GM23338 (cell line): ENCODE measurements at regions not wholly inside any gene's neighbourhood (a gene's known extent, or its start where the extent isn't known, plus 50 kb on each side); places are given as distances from the start of the nearest gene placed in this dataset.

Experiments used
- ATAC-seq: fragments of 200-7000 bp; cut with Tn5 transposase; 3 replicates; pipeline ENCODE4 v1.9.1; 2020
- DNase-seq: peaks from one replicate; pipeline ENCODE4 v3.0.0-alpha.2; 2015; ENCODE audit warnings: low spot score
- H2AFZ ChIP-seq: fragments of 200-600 bp; sonication (generic); 2 replicates; pipeline ENCODE4 v1.8.0; 2016; ENCODE audit warnings: antibody characterized with exemption, mild to moderate bottlenecking, moderate library complexity
- H3F3A ChIP-seq: fragments of 200-600 bp; sonication (generic); replicated peaks from 2 replicates; pipeline ENCODE4 v1.8.0; 2017; ENCODE audit warnings: antibody characterized with exemption, mixed run types, low read depth
- H3K27ac ChIP-seq: fragments of 200-600 bp; sonication (generic); 2 replicates; pipeline ENCODE4 v1.6.1; 2016; ENCODE audit warnings: low read depth
- H3K27me3 ChIP-seq: fragments of 200-600 bp; sonication (generic); 2 replicates; pipeline ENCODE4 v1.8.0; 2016; ENCODE audit warnings: mild to moderate bottlenecking, mixed run types, moderate library complexity; ENCODE audit not compliant: insufficient read depth
- H3K36me3 ChIP-seq: fragments of 200-600 bp; sonication (generic); 2 replicates; pipeline ENCODE4 v1.8.0; 2016; ENCODE audit warnings: mild to moderate bottlenecking; ENCODE audit not compliant: insufficient read depth
- H3K4me1 ChIP-seq: fragments of 200-600 bp; sonication (generic); 2 replicates; pipeline ENCODE4 v1.8.0; 2016; ENCODE audit warnings: mild to moderate bottlenecking, moderate library complexity; ENCODE audit not compliant: insufficient read depth
- H3K4me2 ChIP-seq: fragments of 200-600 bp; sonication (generic); 2 replicates; pipeline ENCODE4 v1.7.1; 2017; ENCODE audit warnings: mixed run types
- H3K4me3 ChIP-seq: fragments of 200-600 bp; sonication (generic); 2 replicates; pipeline ENCODE4 v1.6.1; 2016; ENCODE audit warnings: mixed run types
- H3K79me2 ChIP-seq: fragments of 200-600 bp; sonication (generic); replicated peaks from 2 replicates; pipeline ENCODE4 v1.8.0; 2017; ENCODE audit warnings: mild to moderate bottlenecking; ENCODE audit not compliant: insufficient read depth
- H3K9me2 ChIP-seq: fragments of 200-600 bp; sonication (generic); 2 replicates; pipeline ENCODE4 v1.8.0; 2017; ENCODE audit not compliant: insufficient read depth
- H4K20me1 ChIP-seq: fragments of 200-600 bp; sonication (generic); replicated peaks from 2 replicates; pipeline ENCODE4 v1.8.0; 2017; ENCODE audit warnings: mild to moderate bottlenecking; ENCODE audit not compliant: insufficient read depth
- H3K27ac Mint-ChIP-seq: 2 replicates; pipeline ENCODE4 v1.8.0; 2020; ENCODE audit warnings: inconsistent platforms, mild to moderate bottlenecking, moderate library complexity, mixed read lengths
- H3K27me3 Mint-ChIP-seq: 3 replicates; pipeline ENCODE4 v1.8.0; 2022; ENCODE audit warnings: low read depth, mild to moderate bottlenecking, moderate library complexity, mixed read lengths, inconsistent platforms; ENCODE audit not compliant: insufficient read depth, poor library complexity
- H3K36me3 Mint-ChIP-seq: 3 replicates; pipeline ENCODE4 v1.8.0; 2021; ENCODE audit warnings: low read depth, mild to moderate bottlenecking, inconsistent platforms, moderate library complexity, mixed read lengths
- H3K4me1 Mint-ChIP-seq: 3 replicates; pipeline ENCODE4 v1.8.0; 2020; ENCODE audit warnings: mild to moderate bottlenecking, inconsistent platforms, mixed read lengths
- H3K4me3 Mint-ChIP-seq: 3 replicates; pipeline ENCODE4 v1.8.0; 2021; ENCODE audit warnings: moderate library complexity, mild to moderate bottlenecking, inconsistent platforms, mixed read lengths
- H3K9me3 Mint-ChIP-seq: 3 replicates; pipeline ENCODE4 v1.8.0; 2020; ENCODE audit warnings: moderate library complexity, mild to moderate bottlenecking, inconsistent platforms, mixed read lengths
- CREB1 ChIP-seq: fragments of 250-450 bp; sonication (Bioruptor Pico); IDR thresholded peaks from 2 replicates; pipeline ENCODE4 v1.5.0; 2020; ENCODE audit warnings: low read depth, mild to moderate bottlenecking, moderate library complexity
- EZH2 ChIP-seq: fragments of 200-600 bp; sonication (generic); IDR thresholded peaks from one replicate; pipeline ENCODE4 v1.8.0; 2017; ENCODE audit warnings: antibody characterized with exemption, mild to moderate bottlenecking, low read depth; ENCODE audit not compliant: unreplicated experiment
- EZH2phosphoT487 ChIP-seq: fragments of 200-600 bp; sonication (generic); IDR thresholded peaks from one replicate; pipeline ENCODE4 v1.8.1; 2018; ENCODE audit warnings: antibody characterized with exemption; ENCODE audit not compliant: unreplicated experiment
- JUNB ChIP-seq: IDR thresholded peaks from one replicate; pipeline ENCODE4 v1.6.1; 2016; ENCODE audit warnings: antibody characterized with exemption; ENCODE audit not compliant: unreplicated experiment
- NANOG ChIP-seq: IDR thresholded peaks from 2 replicates; pipeline ENCODE4 v1.6.1; 2016; ENCODE audit warnings: antibody characterized with exemption, borderline replicate concordance
- POLR2AphosphoS5 ChIP-seq: IDR thresholded peaks from 2 replicates; pipeline ENCODE4 v1.6.1; 2016; ENCODE audit warnings: antibody characterized with exemption, low read depth
- STAT1 ChIP-seq: IDR thresholded peaks from one replicate; pipeline ENCODE4 v1.6.1; 2016; ENCODE audit warnings: antibody characterized with exemption; ENCODE audit not compliant: unreplicated experiment
- ZNF114 ChIP-seq: fragments of 250-450 bp; sonication (Bioruptor Pico); IDR thresholded peaks from 2 replicates; pipeline ENCODE4 v1.5.0; 2020; ENCODE audit warnings: mild to moderate bottlenecking, moderate library complexity
- ZNF331 ChIP-seq: fragments of 250-450 bp; sonication (Bioruptor Pico); IDR thresholded peaks from 2 replicates; pipeline ENCODE4 v1.5.0; 2020; ENCODE audit warnings: low read depth, mild to moderate bottlenecking, moderate library complexity
- TF ChIP-seq, protein P1 (sequence below), 2 experiments: fragments of 200-600 bp in 1 of 2; sonication (generic) in 1 of 2; conservative IDR thresholded peaks; 2 replicates each; pipeline versions ENCODE4 v1.5.1 to v1.6.1; 2016 to 2017; ENCODE audit warnings: antibody characterized with exemption in 2 of 2, low read depth in 2 of 2, mild to moderate bottlenecking in 2 of 2, moderate library complexity in 1 of 2
- TF ChIP-seq, protein P2 (sequence below): IDR thresholded peaks from 2 replicates; pipeline ENCODE4 v1.6.1; 2016; ENCODE audit warnings: antibody characterized with exemption
- TF ChIP-seq, protein P3 (sequence below): IDR thresholded peaks from one replicate; pipeline ENCODE4 v1.6.1; 2018; ENCODE audit warnings: antibody characterized with exemption; ENCODE audit not compliant: unreplicated experiment
- TF ChIP-seq, protein P4 (sequence below): fragments of 250-450 bp; sonication (Bioruptor Pico); IDR thresholded peaks from 2 replicates; pipeline ENCODE4 v1.5.0; 2020; ENCODE audit warnings: mild to moderate bottlenecking, moderate library complexity

DNA sequence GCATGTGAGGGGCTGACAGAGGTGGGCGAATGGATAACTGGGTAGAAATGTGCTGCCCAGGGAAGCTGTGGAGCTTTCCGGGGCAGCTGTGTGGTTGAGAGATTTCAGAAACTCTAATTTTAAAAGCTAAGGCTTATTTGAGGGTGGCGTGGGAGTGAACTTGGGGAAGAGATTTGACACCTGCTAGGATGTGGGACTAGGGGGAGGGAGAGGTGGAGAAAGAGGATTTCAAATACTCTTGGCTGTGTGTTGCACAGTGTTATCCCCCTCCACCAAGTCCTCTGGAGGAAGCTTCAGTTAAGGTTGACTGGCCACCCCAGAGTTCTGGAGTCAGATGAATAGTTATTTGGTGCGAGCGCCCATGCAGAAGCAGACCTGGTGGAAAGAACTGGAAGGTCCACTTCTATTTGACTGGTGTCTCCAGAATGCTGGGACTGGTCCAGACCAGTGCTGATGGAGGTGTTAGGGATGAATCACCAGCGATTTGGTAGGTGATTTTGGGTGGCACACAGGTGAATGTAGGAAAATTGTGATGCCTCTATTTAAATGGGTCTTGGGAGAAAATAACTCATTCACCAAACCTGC lies 72.8 kb upstream of the ALX4 start:
- Histone ChIP-seq H3F3A (no peaks in the 10 kb centered on the region), H2AFZ (no peak overlapping the region), H3K27me3 (no peaks in the 10 kb centered on the region), H3K36me3 (no peaks in the 10 kb centered on the region), H3K9me2 (no peaks in the 10 kb centered on the region), H4K20me1 (no peaks in the 10 kb centered on the region), H3K4me2 (no peak overlapping the region), H3K4me3 (no peak overlapping the region), H3K27ac (no peak overlapping the region), H3K4me1 (no peaks in the 10 kb centered on the region), H3K79me2 (no peaks in the 10 kb centered on the region)
- H3K4me3 Mint-ChIP-seq: no peak overlapping the region
- H3K36me3 Mint-ChIP-seq: no peaks in the 10 kb centered on the region
- no peak for ATAC-seq
- H3K9me3 Mint-ChIP-seq: no peaks in the 10 kb centered on the region
- H3K27me3 Mint-ChIP-seq: peaks cover 7% of the 10 kb centered on the region
- no peak for TF ChIP-seq ZNF114 (CRISPR knock-in tag)
- TF ChIP-seq, protein P1, sequence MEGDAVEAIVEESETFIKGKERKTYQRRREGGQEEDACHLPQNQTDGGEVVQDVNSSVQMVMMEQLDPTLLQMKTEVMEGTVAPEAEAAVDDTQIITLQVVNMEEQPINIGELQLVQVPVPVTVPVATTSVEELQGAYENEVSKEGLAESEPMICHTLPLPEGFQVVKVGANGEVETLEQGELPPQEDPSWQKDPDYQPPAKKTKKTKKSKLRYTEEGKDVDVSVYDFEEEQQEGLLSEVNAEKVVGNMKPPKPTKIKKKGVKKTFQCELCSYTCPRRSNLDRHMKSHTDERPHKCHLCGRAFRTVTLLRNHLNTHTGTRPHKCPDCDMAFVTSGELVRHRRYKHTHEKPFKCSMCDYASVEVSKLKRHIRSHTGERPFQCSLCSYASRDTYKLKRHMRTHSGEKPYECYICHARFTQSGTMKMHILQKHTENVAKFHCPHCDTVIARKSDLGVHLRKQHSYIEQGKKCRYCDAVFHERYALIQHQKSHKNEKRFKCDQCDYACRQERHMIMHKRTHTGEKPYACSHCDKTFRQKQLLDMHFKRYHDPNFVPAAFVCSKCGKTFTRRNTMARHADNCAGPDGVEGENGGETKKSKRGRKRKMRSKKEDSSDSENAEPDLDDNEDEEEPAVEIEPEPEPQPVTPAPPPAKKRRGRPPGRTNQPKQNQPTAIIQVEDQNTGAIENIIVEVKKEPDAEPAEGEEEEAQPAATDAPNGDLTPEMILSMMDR (conservative IDR thresholded peaks at IDR 0.05; ENCODE audit: low read depth in 2 of 2): no peak
- TF ChIP-seq EZH2phosphoT487: no peak
- no peak for TF ChIP-seq ZNF331
- TF ChIP-seq, protein P2, sequence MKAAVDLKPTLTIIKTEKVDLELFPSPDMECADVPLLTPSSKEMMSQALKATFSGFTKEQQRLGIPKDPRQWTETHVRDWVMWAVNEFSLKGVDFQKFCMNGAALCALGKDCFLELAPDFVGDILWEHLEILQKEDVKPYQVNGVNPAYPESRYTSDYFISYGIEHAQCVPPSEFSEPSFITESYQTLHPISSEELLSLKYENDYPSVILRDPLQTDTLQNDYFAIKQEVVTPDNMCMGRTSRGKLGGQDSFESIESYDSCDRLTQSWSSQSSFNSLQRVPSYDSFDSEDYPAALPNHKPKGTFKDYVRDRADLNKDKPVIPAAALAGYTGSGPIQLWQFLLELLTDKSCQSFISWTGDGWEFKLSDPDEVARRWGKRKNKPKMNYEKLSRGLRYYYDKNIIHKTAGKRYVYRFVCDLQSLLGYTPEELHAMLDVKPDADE: no peak
- TF ChIP-seq CREB1 (CRISPR knock-in tag): no peak
- TF ChIP-seq, protein P3, sequence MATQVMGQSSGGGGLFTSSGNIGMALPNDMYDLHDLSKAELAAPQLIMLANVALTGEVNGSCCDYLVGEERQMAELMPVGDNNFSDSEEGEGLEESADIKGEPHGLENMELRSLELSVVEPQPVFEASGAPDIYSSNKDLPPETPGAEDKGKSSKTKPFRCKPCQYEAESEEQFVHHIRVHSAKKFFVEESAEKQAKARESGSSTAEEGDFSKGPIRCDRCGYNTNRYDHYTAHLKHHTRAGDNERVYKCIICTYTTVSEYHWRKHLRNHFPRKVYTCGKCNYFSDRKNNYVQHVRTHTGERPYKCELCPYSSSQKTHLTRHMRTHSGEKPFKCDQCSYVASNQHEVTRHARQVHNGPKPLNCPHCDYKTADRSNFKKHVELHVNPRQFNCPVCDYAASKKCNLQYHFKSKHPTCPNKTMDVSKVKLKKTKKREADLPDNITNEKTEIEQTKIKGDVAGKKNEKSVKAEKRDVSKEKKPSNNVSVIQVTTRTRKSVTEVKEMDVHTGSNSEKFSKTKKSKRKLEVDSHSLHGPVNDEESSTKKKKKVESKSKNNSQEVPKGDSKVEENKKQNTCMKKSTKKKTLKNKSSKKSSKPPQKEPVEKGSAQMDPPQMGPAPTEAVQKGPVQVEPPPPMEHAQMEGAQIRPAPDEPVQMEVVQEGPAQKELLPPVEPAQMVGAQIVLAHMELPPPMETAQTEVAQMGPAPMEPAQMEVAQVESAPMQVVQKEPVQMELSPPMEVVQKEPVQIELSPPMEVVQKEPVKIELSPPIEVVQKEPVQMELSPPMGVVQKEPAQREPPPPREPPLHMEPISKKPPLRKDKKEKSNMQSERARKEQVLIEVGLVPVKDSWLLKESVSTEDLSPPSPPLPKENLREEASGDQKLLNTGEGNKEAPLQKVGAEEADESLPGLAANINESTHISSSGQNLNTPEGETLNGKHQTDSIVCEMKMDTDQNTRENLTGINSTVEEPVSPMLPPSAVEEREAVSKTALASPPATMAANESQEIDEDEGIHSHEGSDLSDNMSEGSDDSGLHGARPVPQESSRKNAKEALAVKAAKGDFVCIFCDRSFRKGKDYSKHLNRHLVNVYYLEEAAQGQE: no peak
- no peak for TF ChIP-seq JUNB
- no peak for TF ChIP-seq STAT1
- TF ChIP-seq, protein P4, sequence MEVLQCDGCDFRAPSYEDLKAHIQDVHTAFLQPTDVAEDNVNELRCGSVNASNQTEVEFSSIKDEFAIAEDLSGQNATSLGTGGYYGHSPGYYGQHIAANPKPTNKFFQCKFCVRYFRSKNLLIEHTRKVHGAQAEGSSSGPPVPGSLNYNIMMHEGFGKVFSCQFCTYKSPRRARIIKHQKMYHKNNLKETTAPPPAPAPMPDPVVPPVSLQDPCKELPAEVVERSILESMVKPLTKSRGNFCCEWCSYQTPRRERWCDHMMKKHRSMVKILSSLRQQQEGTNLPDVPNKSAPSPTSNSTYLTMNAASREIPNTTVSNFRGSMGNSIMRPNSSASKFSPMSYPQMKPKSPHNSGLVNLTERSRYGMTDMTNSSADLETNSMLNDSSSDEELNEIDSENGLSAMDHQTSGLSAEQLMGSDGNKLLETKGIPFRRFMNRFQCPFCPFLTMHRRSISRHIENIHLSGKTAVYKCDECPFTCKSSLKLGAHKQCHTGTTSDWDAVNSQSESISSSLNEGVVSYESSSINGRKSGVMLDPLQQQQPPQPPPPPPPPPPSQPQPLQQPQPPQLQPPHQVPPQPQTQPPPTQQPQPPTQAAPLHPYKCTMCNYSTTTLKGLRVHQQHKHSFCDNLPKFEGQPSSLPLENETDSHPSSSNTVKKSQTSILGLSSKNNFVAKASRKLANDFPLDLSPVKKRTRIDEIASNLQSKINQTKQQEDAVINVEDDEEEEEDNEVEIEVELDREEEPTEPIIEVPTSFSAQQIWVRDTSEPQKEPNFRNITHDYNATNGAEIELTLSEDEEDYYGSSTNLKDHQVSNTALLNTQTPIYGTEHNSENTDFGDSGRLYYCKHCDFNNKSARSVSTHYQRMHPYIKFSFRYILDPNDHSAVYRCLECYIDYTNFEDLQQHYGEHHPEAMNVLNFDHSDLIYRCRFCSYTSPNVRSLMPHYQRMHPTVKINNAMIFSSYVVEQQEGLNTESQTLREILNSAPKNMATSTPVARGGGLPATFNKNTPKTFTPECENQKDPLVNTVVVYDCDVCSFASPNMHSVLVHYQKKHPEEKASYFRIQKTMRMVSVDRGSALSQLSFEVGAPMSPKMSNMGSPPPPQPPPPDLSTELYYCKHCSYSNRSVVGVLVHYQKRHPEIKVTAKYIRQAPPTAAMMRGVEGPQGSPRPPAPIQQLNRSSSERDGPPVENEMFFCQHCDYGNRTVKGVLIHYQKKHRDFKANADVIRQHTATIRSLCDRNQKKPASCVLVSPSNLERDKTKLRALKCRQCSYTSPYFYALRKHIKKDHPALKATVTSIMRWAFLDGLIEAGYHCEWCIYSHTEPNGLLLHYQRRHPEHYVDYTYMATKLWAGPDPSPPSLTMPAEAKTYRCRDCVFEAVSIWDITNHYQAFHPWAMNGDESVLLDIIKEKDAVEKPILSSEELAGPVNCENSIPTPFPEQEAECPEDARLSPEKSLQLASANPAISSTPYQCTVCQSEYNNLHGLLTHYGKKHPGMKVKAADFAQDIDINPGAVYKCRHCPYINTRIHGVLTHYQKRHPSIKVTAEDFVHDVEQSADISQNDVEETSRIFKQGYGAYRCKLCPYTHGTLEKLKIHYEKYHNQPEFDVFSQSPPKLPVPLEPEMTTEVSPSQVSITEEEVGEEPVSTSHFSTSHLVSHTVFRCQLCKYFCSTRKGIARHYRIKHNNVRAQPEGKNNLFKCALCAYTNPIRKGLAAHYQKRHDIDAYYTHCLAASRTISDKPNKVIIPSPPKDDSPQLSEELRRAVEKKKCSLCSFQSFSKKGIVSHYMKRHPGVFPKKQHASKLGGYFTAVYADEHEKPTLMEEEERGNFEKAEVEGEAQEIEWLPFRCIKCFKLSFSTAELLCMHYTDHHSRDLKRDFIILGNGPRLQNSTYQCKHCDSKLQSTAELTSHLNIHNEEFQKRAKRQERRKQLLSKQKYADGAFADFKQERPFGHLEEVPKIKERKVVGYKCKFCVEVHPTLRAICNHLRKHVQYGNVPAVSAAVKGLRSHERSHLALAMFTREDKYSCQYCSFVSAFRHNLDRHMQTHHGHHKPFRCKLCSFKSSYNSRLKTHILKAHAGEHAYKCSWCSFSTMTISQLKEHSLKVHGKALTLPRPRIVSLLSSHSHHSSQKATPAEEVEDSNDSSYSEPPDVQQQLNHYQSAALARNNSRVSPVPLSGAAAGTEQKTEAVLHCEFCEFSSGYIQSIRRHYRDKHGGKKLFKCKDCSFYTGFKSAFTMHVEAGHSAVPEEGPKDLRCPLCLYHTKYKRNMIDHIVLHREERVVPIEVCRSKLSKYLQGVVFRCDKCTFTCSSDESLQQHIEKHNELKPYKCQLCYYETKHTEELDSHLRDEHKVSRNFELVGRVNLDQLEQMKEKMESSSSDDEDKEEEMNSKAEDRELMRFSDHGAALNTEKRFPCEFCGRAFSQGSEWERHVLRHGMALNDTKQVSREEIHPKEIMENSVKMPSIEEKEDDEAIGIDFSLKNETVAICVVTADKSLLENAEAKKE (CRISPR knock-in tag): no peak
- TF ChIP-seq POLR2AphosphoS5: no peak
- TF ChIP-seq NANOG: no peak
- no peak for TF ChIP-seq EZH2
- H3K27ac Mint-ChIP-seq: no peak overlapping the region
- DNase-seq: no peak
- no peaks in the 10 kb centered on the region for H3K4me1 Mint-ChIP-seq
